Breast epithelium (tissue), 3 donors: ENCODE measurements at regions not wholly inside any gene's neighbourhood (a gene's known extent, or its start where the extent isn't known, plus 50 kb on each side); places are given as distances from the start of the nearest gene placed in this dataset.

Source experiments
- CTCF ChIP-seq, 3 donors: fragments of 450-650 bp; IDR thresholded peaks; one replicate each; pipeline ENCODE4 v1.5.1; 2016 to 2017; ENCODE audit warnings: antibody characterized with exemption in 3 of 3, mild to moderate bottlenecking in 3 of 3, moderate library complexity in 3 of 3
- POLR2A ChIP-seq: fragments of 450-650 bp; IDR thresholded peaks from one replicate; pipeline ENCODE4 v1.6.1; 2016; ENCODE audit warnings: antibody characterized with exemption, mild to moderate bottlenecking, moderate library complexity
- POLR2AphosphoS5 ChIP-seq, 3 donors: sonication (generic); formaldehyde crosslinking; IDR thresholded peaks; one replicate each; pipeline ENCODE4 v1.6.1; 2017; ENCODE audit warnings: antibody characterized with exemption in 3 of 3

- TF ChIP-seq POLR2AphosphoS5 (IDR thresholded peaks at IDR 0.05) (no peak), CTCF (IDR thresholded peaks at IDR 0.05) (no peak), POLR2A (no peak)
These were observed 135.3 kb upstream of the CENPW start for GRCh38 chr6:126204598-126204997.
